GM12878 (cell line): ENCODE measurements at regions not wholly inside any gene's neighbourhood (a gene's known extent, or its start where the extent isn't known, plus 50 kb on each side); places are given as distances from the start of the nearest gene placed in this dataset.

Source experiments
- ATAC-seq: fragments of 200-7000 bp; cut with Tn5 transposase; 3 replicates; pipeline ENCODE4 v1.9.1; 2020; ENCODE audit warnings: mild to moderate bottlenecking, moderate library complexity
- BruUV-seq: library from RNA; stranded (reverse); fragments of 400-500 nt; replicated peaks from 2 replicates; lab custom pipeline; 2021; lab: Mats Ljungman, UMichigan
- CTCF ChIA-PET: fragments of 300-600 bp; sonication (Branson Sonifier 250); formaldehyde crosslinking; extraction: SDS; loops from one replicate; lab custom pipeline; 2021; ENCODE audit warnings: inconsistent platforms; lab: Yijun Ruan, JAX
- POLR2A ChIA-PET: fragments of 350-600 bp; formaldehyde crosslinking; extraction: SDS; loops from one replicate; lab custom pipeline; 2021; ENCODE audit warnings: inconsistent platforms; lab: Charles Lee
- RAD21 ChIA-PET: fragments of 300-600 bp; sonication (Branson Sonifier 250); formaldehyde crosslinking; loops from one replicate; lab custom pipeline; 2023; ENCODE audit warnings: antibody characterized with exemption; ENCODE audit not compliant: unreplicated experiment; lab: Charles Lee
- SMC1A ChIA-PET: fragments of 300-600 bp; sonication (Branson Sonifier 250); formaldehyde crosslinking; loops from one replicate; lab custom pipeline; 2023; ENCODE audit not compliant: unreplicated experiment, uncharacterized antibody; lab: Charles Lee
- DNase-seq: peaks from one replicate; pipeline ENCODE4 v3.0.0-alpha.2; 2011; ENCODE audit warnings: low read depth, low spot score
- FAIRE-seq: peaks from 3 replicates; lab custom pipeline; 2011; peaks lifted over from hg19 to GRCh38; lab: Jason Lieb, UNC
- H2AFZ ChIP-seq: 2 replicates; pipeline ENCODE4 v1.6.0; 2011; ENCODE audit warnings: low read depth, low read length, control low read depth; ENCODE audit not compliant: control insufficient read depth
- H3K27ac ChIP-seq: 2 replicates; pipeline ENCODE4 v1.5.1; 2011; ENCODE audit warnings: control low read depth; ENCODE audit not compliant: control insufficient read depth, insufficient read depth
- H3K27me3 ChIP-seq, 2 experiments: replicated peaks in 1 of 2; 2 replicates each; pipeline versions ENCODE4 v1.6.0 to v1.6.1; 2011; ENCODE audit warnings: low read length in 1 of 2; ENCODE audit not compliant: control insufficient read depth in 2 of 2, insufficient read depth in 2 of 2
- H3K36me3 ChIP-seq, 2 experiments: 2 replicates each; pipeline ENCODE4 v1.5.1; 2011; ENCODE audit warnings: low read length in 1 of 2; ENCODE audit not compliant: control insufficient read depth in 2 of 2, insufficient read depth in 2 of 2
- H3K4me1 ChIP-seq: 2 replicates; pipeline ENCODE4 v1.6.1; 2011; ENCODE audit warnings: mild to moderate bottlenecking, low read length, moderate library complexity, mixed read lengths; ENCODE audit not compliant: control insufficient read depth, insufficient read depth
- H3K4me2 ChIP-seq: 2 replicates; pipeline ENCODE4 v1.6.0; 2011; ENCODE audit warnings: control low read depth; ENCODE audit not compliant: control insufficient read depth, insufficient read depth
- H3K4me3 ChIP-seq: fragments of 200-600 bp; sonication (generic); 2 replicates; pipeline ENCODE4 v1.5.1; 2016
- H3K79me2 ChIP-seq: 2 replicates; pipeline ENCODE4 v1.6.0; 2011; ENCODE audit warnings: low read length; ENCODE audit not compliant: control insufficient read depth, insufficient read depth
- H3K9ac ChIP-seq: 2 replicates; pipeline ENCODE4 v1.8.0; 2011; ENCODE audit warnings: low read length, control low read depth, mixed read lengths; ENCODE audit not compliant: control insufficient read depth, insufficient read depth
- H3K9me3 ChIP-seq: replicated peaks from 3 replicates; pipeline ENCODE4 v1.5.1; 2011; ENCODE audit warnings: mild to moderate bottlenecking, low read length; ENCODE audit not compliant: control insufficient read depth, insufficient read depth
- H4K20me1 ChIP-seq: 2 replicates; pipeline ENCODE4 v1.6.0; 2011; ENCODE audit not compliant: control insufficient read depth, insufficient read depth
- BMI1 ChIP-seq: fragments of 450-650 bp; IDR thresholded peaks from 2 replicates; pipeline ENCODE4 v1.6.1; 2016; ENCODE audit warnings: mild to moderate bottlenecking, moderate library complexity, borderline replicate concordance
- EP300 ChIP-seq, 2 experiments: fragments of 150-350 bp in 1 of 2; IDR thresholded peaks; 2 replicates each; pipeline ENCODE4 v1.6.1; 2011 to 2012; ENCODE audit warnings: low read depth in 2 of 2, low read length in 2 of 2, borderline replicate concordance in 1 of 2, improper control_type of control experiment in 1 of 2, inconsistent platforms in 1 of 2; ENCODE audit not compliant: control insufficient read depth in 1 of 2
- EZH2 ChIP-seq: IDR thresholded peaks from 2 replicates; pipeline ENCODE4 v1.6.1; 2012; ENCODE audit warnings: low read depth, mild to moderate bottlenecking, control low read depth, inconsistent platforms, low read length, borderline replicate concordance; ENCODE audit not compliant: control insufficient read depth
- KDM1A ChIP-seq: fragments of 200-600 bp; sonication (generic); IDR thresholded peaks from 2 replicates; pipeline ENCODE4 v1.6.1; 2016; ENCODE audit warnings: borderline replicate concordance
- MEF2B ChIP-seq: fragments of 450-650 bp; IDR thresholded peaks from 2 replicates; pipeline ENCODE4 v1.6.1; 2018; ENCODE audit warnings: mild to moderate bottlenecking, moderate library complexity; ENCODE audit not compliant: partially characterized antibody, poor library complexity, severe bottlenecking
- RAD21 ChIP-seq: IDR thresholded peaks from 2 replicates; pipeline ENCODE4 v1.6.1; 2011; ENCODE audit warnings: mild to moderate bottlenecking, low read depth, low read length, moderate library complexity; ENCODE audit not compliant: insufficient read depth
- RUNX3 ChIP-seq: IDR thresholded peaks from 2 replicates; pipeline ENCODE4 v1.6.1; 2012; ENCODE audit warnings: low read length, inconsistent platforms
- SIX5 ChIP-seq: IDR thresholded peaks from 2 replicates; pipeline ENCODE4 v1.6.1; 2011; ENCODE audit warnings: mild to moderate bottlenecking, low read depth, low read length, moderate library complexity; ENCODE audit not compliant: severe bottlenecking
- SRF ChIP-seq, 2 experiments: IDR thresholded peaks; 2 replicates each; pipeline ENCODE4 v1.6.1; 2011; ENCODE audit warnings: low read depth in 2 of 2, low read length in 2 of 2, mild to moderate bottlenecking in 1 of 2, moderate library complexity in 1 of 2
- whole genome bisulfite sequencing: methylation state at CpG from one replicate; pipeline ENCODE4 v1.1.6; 2016; ENCODE audit warnings: low lambda C conversion rate; ENCODE audit not compliant: insufficient replicate concordance, insufficient coverage; ENCODE audit errors: missing lambda C conversion rate; 5-methylcytosine and 5-hydroxymethylcytosine counted together
- in situ Hi-C: fragments of 300-500 bp; cut with MboI; formaldehyde crosslinking; loops from 9 replicates; pipeline ENCODE4 v1.14.3; 2018; ENCODE audit warnings: mixed read lengths
- intact Hi-C: fragments of 100-400 bp; cut with micrococcal nuclease; formaldehyde crosslinking; loops from one replicate; pipeline ENCODE4 v1.14.2; 2022; ENCODE audit not compliant: unreplicated experiment
- TF ChIP-seq, protein P1 (sequence below): fragments of 450-650 bp; IDR thresholded peaks from 2 replicates; pipeline ENCODE4 v1.6.1; 2017; ENCODE audit warnings: antibody characterized with exemption, mild to moderate bottlenecking, moderate library complexity

DNA sequence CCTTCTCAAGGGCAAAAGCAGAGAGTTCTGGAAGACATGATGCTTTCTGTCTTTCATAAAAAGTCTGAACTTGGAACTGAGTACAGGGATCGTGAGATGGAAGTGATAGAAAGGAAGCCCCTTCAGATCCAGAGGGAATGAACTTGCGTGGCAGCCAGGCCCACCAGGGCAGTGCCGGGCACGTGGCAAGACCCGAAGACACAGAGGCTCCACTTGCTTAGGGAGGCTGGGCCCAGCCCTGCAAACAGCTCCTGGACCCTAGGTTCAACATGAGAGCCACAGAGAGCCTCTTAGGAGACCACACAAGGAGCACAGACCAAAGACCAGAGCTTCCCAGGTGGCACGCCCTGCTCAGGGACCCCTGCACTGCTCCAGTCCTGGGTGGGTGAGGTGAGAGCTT, 155.4 kb upstream of the SMIM21 start:
- intact Hi-C loops: no loop called here
- ChIA-PET POLR2A (no interaction called here), RAD21 (no interaction called here)
- Histone ChIP-seq H3K79me2 (no peaks in the 10 kb centered on the region), H3K9ac (no peak overlapping the region), H3K27me3 (no peaks in the 10 kb centered on the region), H3K4me3 (no peak overlapping the region), H2AFZ (no peak overlapping the region), H3K27ac (no peak overlapping the region)
- no peak for ATAC-seq
- in situ Hi-C loops: no loop called here
- 27% methylated on average over 5 of the region's 6 CpGs for WGBS
- TF ChIP-seq, protein P1, sequence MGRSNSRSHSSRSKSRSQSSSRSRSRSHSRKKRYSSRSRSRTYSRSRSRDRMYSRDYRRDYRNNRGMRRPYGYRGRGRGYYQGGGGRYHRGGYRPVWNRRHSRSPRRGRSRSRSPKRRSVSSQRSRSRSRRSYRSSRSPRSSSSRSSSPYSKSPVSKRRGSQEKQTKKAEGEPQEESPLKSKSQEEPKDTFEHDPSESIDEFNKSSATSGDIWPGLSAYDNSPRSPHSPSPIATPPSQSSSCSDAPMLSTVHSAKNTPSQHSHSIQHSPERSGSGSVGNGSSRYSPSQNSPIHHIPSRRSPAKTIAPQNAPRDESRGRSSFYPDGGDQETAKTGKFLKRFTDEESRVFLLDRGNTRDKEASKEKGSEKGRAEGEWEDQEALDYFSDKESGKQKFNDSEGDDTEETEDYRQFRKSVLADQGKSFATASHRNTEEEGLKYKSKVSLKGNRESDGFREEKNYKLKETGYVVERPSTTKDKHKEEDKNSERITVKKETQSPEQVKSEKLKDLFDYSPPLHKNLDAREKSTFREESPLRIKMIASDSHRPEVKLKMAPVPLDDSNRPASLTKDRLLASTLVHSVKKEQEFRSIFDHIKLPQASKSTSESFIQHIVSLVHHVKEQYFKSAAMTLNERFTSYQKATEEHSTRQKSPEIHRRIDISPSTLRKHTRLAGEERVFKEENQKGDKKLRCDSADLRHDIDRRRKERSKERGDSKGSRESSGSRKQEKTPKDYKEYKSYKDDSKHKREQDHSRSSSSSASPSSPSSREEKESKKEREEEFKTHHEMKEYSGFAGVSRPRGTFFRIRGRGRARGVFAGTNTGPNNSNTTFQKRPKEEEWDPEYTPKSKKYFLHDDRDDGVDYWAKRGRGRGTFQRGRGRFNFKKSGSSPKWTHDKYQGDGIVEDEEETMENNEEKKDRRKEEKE: no peak
- TF ChIP-seq KDM1A (no peak), EZH2 (no peak), BMI1 (no peak), MEF2B (no peak), EP300 (IDR thresholded peaks at IDR 0.05; ENCODE audit: borderline replicate concordance in 1 of 2, control insufficient read depth in 1 of 2, low read depth in 2 of 2, low read length in 2 of 2) (no peak), RUNX3 (no peak), SRF (IDR thresholded peaks at IDR 0.05; ENCODE audit: low read depth in 2 of 2, low read length in 2 of 2) (no peak), SIX5 (no peak), RAD21 (no peak)
- TF ChIP-seq, all 136 proteins: peak for 0
- Histone ChIP-seq H3K4me2 (no peak overlapping the region), H3K9me3 (no peaks in the 10 kb centered on the region), H3K36me3 (no peaks in the 10 kb centered on the region; a peak in 1 of 4 replicates), H3K4me1 (no peaks in the 10 kb centered on the region), H4K20me1 (no peaks in the 10 kb centered on the region)
- ChIA-PET CTCF (no interaction called here), SMC1A (interaction anchor here (0.6 kb wide), 1 partner anchor 659 kb away, joined by 3 read pairs; no protein-coding TSS in a partner anchor)
- no TSS peak for BruUV-seq
- DNase-seq (no peak), FAIRE-seq (no peak)
